HG02642 (cell line): ENCODE measurements at regions not wholly inside any gene's neighbourhood (a gene's known extent, or its start where the extent isn't known, plus 50 kb on each side); places are given as distances from the start of the nearest gene placed in this dataset.

ENCODE experiments used
- ATAC-seq: cut with Tn5 transposase; IDR thresholded peaks from one replicate; pipeline ENCODE4 v1.9.1; 2021; ENCODE audit warnings: mild to moderate bottlenecking; ENCODE audit not compliant: unreplicated experiment, poor library complexity

- no peak for ATAC-seq
These were observed 325.0 kb downstream of the PDHA2 start for GRCh38 chr4:96164814-96165351.

GRCh38 chr4:96166806-96167205, 326.9 kb downstream of the PDHA2 start:
- no peak for ATAC-seq

DNA sequence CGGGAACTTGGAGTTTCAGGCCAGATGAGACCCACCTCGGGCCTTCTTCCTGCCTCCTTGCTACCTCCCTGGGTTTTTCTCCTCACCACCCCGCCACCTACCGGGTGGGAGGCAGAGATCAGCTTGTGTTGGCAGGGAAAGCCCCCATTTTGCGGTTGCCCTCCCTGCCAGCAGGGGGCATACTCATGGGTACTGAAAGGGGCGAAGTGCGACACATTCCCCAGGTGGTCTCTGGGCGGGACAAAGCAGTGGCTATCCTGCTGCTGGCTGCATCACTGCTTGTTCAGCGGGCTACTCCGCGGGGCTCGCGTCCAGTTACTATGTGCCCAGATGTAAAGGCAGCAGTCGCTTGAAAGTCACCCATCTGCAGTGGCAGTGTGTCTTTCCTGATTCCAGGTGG, 330.3 kb downstream of the PDHA2 start:
- no peak for ATAC-seq

DNA sequence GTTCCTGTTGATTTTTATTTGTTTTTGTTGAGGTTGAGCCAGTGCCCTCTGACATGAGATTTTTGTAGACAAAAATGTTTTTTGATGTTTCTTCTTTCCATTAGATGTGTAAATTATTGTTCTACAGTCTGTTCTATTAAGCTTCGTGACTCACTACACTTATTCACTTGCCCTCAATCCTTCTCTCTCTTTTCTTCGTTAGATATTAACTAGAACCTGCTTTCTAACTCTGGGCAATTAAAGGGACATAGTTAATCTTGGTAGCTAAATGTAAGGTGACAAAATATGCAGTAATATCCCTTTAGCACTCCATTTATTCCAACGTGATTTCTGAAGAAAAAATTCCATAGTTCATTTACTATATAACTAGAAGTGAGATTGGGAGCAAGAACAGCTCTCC, 333.9 kb downstream of the PDHA2 start:
- ATAC-seq = no peak

GRCh38 chr4:96175871-96176270, 336.0 kb downstream of the PDHA2 start:
- no peak for ATAC-seq

- ATAC-seq = no peak
These were observed 343.7 kb downstream of the PDHA2 start for GRCh38 chr4:96183611-96184010.

- ATAC-seq = no peak
These were observed 346.7 kb downstream of the PDHA2 start for GRCh38 chr4:96186593-96186992.

GRCh38 chr4:96189761-96190160, 349.9 kb downstream of the PDHA2 start:
- no peak for ATAC-seq

DNA sequence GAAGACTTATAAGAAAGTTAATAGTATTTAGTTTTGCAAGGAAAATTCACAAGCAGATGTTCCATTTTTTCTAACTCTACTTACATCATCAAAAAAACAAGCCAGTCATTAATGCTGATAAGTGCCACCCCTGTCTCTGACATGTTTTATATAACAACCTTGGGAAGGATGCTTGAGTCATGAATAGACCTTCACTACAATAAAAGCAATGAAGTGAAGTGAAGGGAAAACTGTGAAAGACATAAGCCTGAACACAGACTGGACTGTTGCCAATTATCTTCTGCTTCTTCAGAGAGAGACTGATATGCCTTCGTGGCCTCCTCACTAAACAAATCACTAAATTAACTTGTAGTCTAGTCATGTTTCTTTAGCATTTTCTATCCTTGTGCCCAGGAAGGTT, 353.2 kb downstream of the PDHA2 start:
- ATAC-seq = no peak

DNA sequence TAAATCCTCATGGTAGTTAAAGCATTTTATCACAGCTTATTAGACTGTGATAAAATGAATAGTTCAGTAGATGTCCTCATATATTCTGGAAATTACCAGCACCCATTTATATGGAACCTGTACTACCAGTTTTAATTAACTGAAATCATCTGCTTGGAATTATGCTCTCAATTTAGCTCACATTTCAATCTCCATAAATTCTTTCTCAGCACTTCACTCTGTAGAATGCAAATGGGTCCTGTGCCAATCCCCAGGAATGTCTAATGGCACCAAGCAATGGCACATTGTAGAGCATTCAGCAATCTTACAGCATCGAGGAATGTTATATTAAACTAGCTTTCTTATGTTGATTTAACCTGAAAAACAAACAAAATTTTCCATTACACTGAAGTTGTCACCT, 355.1 kb downstream of the PDHA2 start:
- ATAC-seq = no peak

- no peak for ATAC-seq
These were observed 365.4 kb downstream of the PDHA2 start for GRCh38 chr4:96205143-96205936.

- ATAC-seq = no peak
These were observed 387.6 kb downstream of the PDHA2 start for GRCh38 chr4:96227515-96227914.

DNA sequence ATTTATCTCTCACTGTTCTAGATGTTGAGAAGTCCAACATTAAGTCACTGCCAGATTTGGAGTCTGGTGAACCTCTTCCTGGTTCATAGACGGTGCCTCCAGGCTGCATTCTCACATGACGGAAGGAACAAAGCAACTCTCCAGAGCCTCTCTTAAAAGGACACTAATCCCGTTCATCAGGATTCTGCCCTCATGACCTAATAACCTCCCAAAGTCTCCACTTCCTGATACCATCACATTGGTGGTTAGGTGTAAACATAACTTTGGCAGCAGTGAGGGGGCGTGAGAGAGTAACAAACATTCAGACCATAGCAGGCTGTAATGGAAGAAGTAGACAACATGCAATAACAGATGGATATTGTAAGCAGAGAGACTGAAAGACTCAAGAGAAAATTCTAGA, 388.6 kb downstream of the PDHA2 start:
- ATAC-seq = no peak

DNA sequence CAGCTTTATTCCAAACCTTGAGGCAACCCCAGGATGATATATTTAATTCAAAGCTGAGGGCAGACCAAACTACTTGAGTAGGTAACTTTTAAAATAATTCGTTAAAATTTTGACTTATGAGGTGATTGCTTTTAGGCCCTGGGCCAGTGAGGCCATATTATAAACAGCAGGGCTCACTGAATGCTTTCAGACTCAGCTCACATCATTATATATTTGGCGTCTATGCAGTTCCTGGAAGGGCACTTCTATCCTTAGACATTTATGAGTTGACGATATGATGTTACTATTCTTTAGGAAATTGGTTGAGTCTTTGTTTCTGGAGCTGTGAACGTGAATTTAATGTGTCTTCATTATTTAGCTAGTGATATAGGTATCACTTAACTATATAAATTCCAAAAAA, 400.1 kb downstream of the PDHA2 start:
- ATAC-seq = no peak

GRCh38 chr4:96241819-96242218, 401.9 kb downstream of the PDHA2 start:
- ATAC-seq = no peak

DNA sequence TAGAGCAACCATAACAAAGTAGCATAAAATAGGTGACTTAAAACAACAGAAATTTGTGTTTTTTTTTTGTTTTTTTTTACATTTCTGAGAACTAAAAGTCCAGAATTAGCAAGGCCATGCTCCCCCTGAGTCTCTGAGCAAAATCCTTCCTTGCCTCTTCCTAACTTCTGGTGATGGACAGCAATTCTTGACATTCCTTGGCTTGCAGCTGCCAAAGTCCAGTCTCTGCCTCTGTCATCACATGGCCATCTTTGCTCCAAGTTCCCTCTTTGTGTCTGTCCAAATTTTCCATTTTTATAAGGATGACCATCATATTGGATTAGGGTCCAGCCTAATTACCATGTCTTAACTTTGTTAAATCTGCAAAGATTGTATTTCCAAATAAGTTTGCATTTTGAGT, 407.2 kb downstream of the PDHA2 start:
- no peak for ATAC-seq

DNA sequence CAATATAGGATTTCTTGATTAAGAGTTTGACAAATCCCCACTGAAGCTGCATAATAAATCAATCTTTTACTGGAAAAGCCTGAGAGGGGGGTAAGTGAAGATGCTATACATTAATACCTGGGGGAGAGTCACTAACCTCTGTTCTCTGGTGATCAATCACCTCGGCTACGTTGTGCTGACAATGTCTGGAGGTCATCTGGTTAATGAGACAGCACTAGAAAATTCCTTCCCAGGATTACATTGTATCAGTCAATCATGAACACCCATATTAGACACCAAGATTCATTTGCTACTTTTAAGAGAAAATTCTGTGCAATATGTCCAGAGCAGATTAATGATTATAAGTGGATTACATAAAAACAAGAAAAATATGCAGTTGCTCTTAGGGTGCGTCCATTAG, 408.3 kb downstream of the PDHA2 start:
- no peak for ATAC-seq

- no peak for ATAC-seq
These were observed 420.3 kb downstream of the PDHA2 start for GRCh38 chr4:96260064-96260682.

GRCh38 chr4:96262057-96262456, 422.2 kb downstream of the PDHA2 start:
- no peak for ATAC-seq

GRCh38 chr4:96263291-96263690, 423.4 kb downstream of the PDHA2 start:
- no peak for ATAC-seq

DNA sequence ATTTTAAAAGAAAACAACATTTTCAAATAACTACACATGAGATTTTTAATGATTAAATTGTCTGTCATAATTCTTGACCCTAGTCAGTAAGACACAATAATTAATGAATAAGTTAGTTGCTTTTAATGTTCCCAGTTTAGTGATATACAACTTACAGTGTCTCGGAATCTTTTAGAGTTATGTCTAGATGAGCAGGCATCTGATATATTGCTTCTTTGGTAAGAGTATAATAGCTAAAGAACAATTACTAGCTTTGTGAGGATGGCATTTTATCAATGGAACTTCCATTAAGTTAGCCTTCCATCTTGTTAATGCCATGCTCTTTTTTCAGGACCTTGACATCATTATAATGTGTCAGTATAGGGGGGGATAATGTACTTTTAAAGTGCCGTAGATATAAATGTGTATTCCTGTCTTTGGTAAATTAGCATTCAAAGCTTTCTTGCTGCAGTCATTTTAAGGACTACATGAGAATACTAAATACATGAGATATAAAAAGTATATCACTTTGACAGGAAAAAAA, 425.1 kb downstream of the PDHA2 start:
- no peak for ATAC-seq

GRCh38 chr4:96293806-96294205, 453.9 kb downstream of the PDHA2 start:
- ATAC-seq = no peak
